GM23338 (cell line): ENCODE measurements at regions not wholly inside any gene's neighbourhood (a gene's known extent, or its start where the extent isn't known, plus 50 kb on each side); places are given as distances from the start of the nearest gene placed in this dataset.

Source experiments
- ATAC-seq: fragments of 200-7000 bp; cut with Tn5 transposase; 3 replicates; pipeline ENCODE4 v1.9.1; 2020
- DNase-seq: peaks from one replicate; pipeline ENCODE4 v3.0.0-alpha.2; 2015; ENCODE audit warnings: low spot score
- H2AFZ ChIP-seq: fragments of 200-600 bp; sonication (generic); 2 replicates; pipeline ENCODE4 v1.8.0; 2016; ENCODE audit warnings: antibody characterized with exemption, mild to moderate bottlenecking, moderate library complexity
- H3F3A ChIP-seq: fragments of 200-600 bp; sonication (generic); replicated peaks from 2 replicates; pipeline ENCODE4 v1.8.0; 2017; ENCODE audit warnings: antibody characterized with exemption, mixed run types, low read depth
- H3K27ac ChIP-seq: fragments of 200-600 bp; sonication (generic); 2 replicates; pipeline ENCODE4 v1.6.1; 2016; ENCODE audit warnings: low read depth
- H3K27me3 ChIP-seq: fragments of 200-600 bp; sonication (generic); 2 replicates; pipeline ENCODE4 v1.8.0; 2016; ENCODE audit warnings: mild to moderate bottlenecking, mixed run types, moderate library complexity; ENCODE audit not compliant: insufficient read depth
- H3K36me3 ChIP-seq: fragments of 200-600 bp; sonication (generic); 2 replicates; pipeline ENCODE4 v1.8.0; 2016; ENCODE audit warnings: mild to moderate bottlenecking; ENCODE audit not compliant: insufficient read depth
- H3K4me1 ChIP-seq: fragments of 200-600 bp; sonication (generic); 2 replicates; pipeline ENCODE4 v1.8.0; 2016; ENCODE audit warnings: mild to moderate bottlenecking, moderate library complexity; ENCODE audit not compliant: insufficient read depth
- H3K4me2 ChIP-seq: fragments of 200-600 bp; sonication (generic); 2 replicates; pipeline ENCODE4 v1.7.1; 2017; ENCODE audit warnings: mixed run types
- H3K4me3 ChIP-seq: fragments of 200-600 bp; sonication (generic); 2 replicates; pipeline ENCODE4 v1.6.1; 2016; ENCODE audit warnings: mixed run types
- H3K79me2 ChIP-seq: fragments of 200-600 bp; sonication (generic); replicated peaks from 2 replicates; pipeline ENCODE4 v1.8.0; 2017; ENCODE audit warnings: mild to moderate bottlenecking; ENCODE audit not compliant: insufficient read depth
- H3K9me2 ChIP-seq: fragments of 200-600 bp; sonication (generic); 2 replicates; pipeline ENCODE4 v1.8.0; 2017; ENCODE audit not compliant: insufficient read depth
- H4K20me1 ChIP-seq: fragments of 200-600 bp; sonication (generic); replicated peaks from 2 replicates; pipeline ENCODE4 v1.8.0; 2017; ENCODE audit warnings: mild to moderate bottlenecking; ENCODE audit not compliant: insufficient read depth
- H3K27ac Mint-ChIP-seq: 2 replicates; pipeline ENCODE4 v1.8.0; 2020; ENCODE audit warnings: inconsistent platforms, mild to moderate bottlenecking, moderate library complexity, mixed read lengths
- H3K27me3 Mint-ChIP-seq: 3 replicates; pipeline ENCODE4 v1.8.0; 2022; ENCODE audit warnings: low read depth, mild to moderate bottlenecking, moderate library complexity, mixed read lengths, inconsistent platforms; ENCODE audit not compliant: insufficient read depth, poor library complexity
- H3K36me3 Mint-ChIP-seq: 3 replicates; pipeline ENCODE4 v1.8.0; 2021; ENCODE audit warnings: low read depth, mild to moderate bottlenecking, inconsistent platforms, moderate library complexity, mixed read lengths
- H3K4me1 Mint-ChIP-seq: 3 replicates; pipeline ENCODE4 v1.8.0; 2020; ENCODE audit warnings: mild to moderate bottlenecking, inconsistent platforms, mixed read lengths
- H3K4me3 Mint-ChIP-seq: 3 replicates; pipeline ENCODE4 v1.8.0; 2021; ENCODE audit warnings: moderate library complexity, mild to moderate bottlenecking, inconsistent platforms, mixed read lengths
- H3K9me3 Mint-ChIP-seq: 3 replicates; pipeline ENCODE4 v1.8.0; 2020; ENCODE audit warnings: moderate library complexity, mild to moderate bottlenecking, inconsistent platforms, mixed read lengths
- CREB1 ChIP-seq: fragments of 250-450 bp; sonication (Bioruptor Pico); IDR thresholded peaks from 2 replicates; pipeline ENCODE4 v1.5.0; 2020; ENCODE audit warnings: low read depth, mild to moderate bottlenecking, moderate library complexity
- EZH2 ChIP-seq: fragments of 200-600 bp; sonication (generic); IDR thresholded peaks from one replicate; pipeline ENCODE4 v1.8.0; 2017; ENCODE audit warnings: antibody characterized with exemption, mild to moderate bottlenecking, low read depth; ENCODE audit not compliant: unreplicated experiment
- EZH2phosphoT487 ChIP-seq: fragments of 200-600 bp; sonication (generic); IDR thresholded peaks from one replicate; pipeline ENCODE4 v1.8.1; 2018; ENCODE audit warnings: antibody characterized with exemption; ENCODE audit not compliant: unreplicated experiment
- JUNB ChIP-seq: IDR thresholded peaks from one replicate; pipeline ENCODE4 v1.6.1; 2016; ENCODE audit warnings: antibody characterized with exemption; ENCODE audit not compliant: unreplicated experiment
- NANOG ChIP-seq: IDR thresholded peaks from 2 replicates; pipeline ENCODE4 v1.6.1; 2016; ENCODE audit warnings: antibody characterized with exemption, borderline replicate concordance
- POLR2AphosphoS5 ChIP-seq: IDR thresholded peaks from 2 replicates; pipeline ENCODE4 v1.6.1; 2016; ENCODE audit warnings: antibody characterized with exemption, low read depth
- STAT1 ChIP-seq: IDR thresholded peaks from one replicate; pipeline ENCODE4 v1.6.1; 2016; ENCODE audit warnings: antibody characterized with exemption; ENCODE audit not compliant: unreplicated experiment
- ZNF114 ChIP-seq: fragments of 250-450 bp; sonication (Bioruptor Pico); IDR thresholded peaks from 2 replicates; pipeline ENCODE4 v1.5.0; 2020; ENCODE audit warnings: mild to moderate bottlenecking, moderate library complexity
- ZNF331 ChIP-seq: fragments of 250-450 bp; sonication (Bioruptor Pico); IDR thresholded peaks from 2 replicates; pipeline ENCODE4 v1.5.0; 2020; ENCODE audit warnings: low read depth, mild to moderate bottlenecking, moderate library complexity
- TF ChIP-seq, protein P1 (sequence below): fragments of 250-450 bp; sonication (Bioruptor Pico); IDR thresholded peaks from 2 replicates; pipeline ENCODE4 v1.5.0; 2020; ENCODE audit warnings: mild to moderate bottlenecking, moderate library complexity

DNA sequence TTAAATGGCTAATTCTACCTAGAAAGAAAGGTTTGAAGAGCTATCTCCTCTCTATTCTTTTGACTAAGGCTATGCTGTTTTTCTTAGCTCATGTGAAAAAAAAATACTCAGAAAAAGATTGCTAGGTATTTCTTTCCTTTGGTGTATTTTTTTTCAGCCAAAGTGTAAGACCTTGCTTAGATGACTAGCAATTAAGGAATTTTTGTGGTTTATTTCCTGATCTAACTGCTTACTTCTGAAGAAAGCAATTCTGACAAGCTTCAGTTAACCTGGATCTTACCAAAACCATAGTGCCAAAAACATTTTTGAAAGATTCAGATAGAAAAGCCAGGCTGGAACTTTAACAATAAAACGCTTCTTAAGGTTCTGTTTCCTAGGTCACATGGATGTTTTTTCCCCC, 315.6 kb downstream of the SOX2 start:
- H3K27me3 ChIP-seq = no peaks in the 10 kb centered on the region
- no peaks in the 10 kb centered on the region for H3K36me3 ChIP-seq
- TF ChIP-seq EZH2phosphoT487 (no peak), ZNF331 (CRISPR knock-in tag) (no peak), ZNF114 (no peak), STAT1 (no peak), NANOG (no peak), POLR2AphosphoS5 (no peak), JUNB (no peak)
- TF ChIP-seq, protein P1, sequence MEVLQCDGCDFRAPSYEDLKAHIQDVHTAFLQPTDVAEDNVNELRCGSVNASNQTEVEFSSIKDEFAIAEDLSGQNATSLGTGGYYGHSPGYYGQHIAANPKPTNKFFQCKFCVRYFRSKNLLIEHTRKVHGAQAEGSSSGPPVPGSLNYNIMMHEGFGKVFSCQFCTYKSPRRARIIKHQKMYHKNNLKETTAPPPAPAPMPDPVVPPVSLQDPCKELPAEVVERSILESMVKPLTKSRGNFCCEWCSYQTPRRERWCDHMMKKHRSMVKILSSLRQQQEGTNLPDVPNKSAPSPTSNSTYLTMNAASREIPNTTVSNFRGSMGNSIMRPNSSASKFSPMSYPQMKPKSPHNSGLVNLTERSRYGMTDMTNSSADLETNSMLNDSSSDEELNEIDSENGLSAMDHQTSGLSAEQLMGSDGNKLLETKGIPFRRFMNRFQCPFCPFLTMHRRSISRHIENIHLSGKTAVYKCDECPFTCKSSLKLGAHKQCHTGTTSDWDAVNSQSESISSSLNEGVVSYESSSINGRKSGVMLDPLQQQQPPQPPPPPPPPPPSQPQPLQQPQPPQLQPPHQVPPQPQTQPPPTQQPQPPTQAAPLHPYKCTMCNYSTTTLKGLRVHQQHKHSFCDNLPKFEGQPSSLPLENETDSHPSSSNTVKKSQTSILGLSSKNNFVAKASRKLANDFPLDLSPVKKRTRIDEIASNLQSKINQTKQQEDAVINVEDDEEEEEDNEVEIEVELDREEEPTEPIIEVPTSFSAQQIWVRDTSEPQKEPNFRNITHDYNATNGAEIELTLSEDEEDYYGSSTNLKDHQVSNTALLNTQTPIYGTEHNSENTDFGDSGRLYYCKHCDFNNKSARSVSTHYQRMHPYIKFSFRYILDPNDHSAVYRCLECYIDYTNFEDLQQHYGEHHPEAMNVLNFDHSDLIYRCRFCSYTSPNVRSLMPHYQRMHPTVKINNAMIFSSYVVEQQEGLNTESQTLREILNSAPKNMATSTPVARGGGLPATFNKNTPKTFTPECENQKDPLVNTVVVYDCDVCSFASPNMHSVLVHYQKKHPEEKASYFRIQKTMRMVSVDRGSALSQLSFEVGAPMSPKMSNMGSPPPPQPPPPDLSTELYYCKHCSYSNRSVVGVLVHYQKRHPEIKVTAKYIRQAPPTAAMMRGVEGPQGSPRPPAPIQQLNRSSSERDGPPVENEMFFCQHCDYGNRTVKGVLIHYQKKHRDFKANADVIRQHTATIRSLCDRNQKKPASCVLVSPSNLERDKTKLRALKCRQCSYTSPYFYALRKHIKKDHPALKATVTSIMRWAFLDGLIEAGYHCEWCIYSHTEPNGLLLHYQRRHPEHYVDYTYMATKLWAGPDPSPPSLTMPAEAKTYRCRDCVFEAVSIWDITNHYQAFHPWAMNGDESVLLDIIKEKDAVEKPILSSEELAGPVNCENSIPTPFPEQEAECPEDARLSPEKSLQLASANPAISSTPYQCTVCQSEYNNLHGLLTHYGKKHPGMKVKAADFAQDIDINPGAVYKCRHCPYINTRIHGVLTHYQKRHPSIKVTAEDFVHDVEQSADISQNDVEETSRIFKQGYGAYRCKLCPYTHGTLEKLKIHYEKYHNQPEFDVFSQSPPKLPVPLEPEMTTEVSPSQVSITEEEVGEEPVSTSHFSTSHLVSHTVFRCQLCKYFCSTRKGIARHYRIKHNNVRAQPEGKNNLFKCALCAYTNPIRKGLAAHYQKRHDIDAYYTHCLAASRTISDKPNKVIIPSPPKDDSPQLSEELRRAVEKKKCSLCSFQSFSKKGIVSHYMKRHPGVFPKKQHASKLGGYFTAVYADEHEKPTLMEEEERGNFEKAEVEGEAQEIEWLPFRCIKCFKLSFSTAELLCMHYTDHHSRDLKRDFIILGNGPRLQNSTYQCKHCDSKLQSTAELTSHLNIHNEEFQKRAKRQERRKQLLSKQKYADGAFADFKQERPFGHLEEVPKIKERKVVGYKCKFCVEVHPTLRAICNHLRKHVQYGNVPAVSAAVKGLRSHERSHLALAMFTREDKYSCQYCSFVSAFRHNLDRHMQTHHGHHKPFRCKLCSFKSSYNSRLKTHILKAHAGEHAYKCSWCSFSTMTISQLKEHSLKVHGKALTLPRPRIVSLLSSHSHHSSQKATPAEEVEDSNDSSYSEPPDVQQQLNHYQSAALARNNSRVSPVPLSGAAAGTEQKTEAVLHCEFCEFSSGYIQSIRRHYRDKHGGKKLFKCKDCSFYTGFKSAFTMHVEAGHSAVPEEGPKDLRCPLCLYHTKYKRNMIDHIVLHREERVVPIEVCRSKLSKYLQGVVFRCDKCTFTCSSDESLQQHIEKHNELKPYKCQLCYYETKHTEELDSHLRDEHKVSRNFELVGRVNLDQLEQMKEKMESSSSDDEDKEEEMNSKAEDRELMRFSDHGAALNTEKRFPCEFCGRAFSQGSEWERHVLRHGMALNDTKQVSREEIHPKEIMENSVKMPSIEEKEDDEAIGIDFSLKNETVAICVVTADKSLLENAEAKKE (CRISPR knock-in tag) = no peak
- DNase-seq = no peak
- H4K20me1 ChIP-seq = no peaks in the 10 kb centered on the region
- no peaks in the 10 kb centered on the region for H3F3A ChIP-seq
- Mint-ChIP-seq H3K4me3 (no peak overlapping the region), H3K9me3 (no peaks in the 10 kb centered on the region), H3K27me3 (peaks cover 2% of the 10 kb centered on the region), H3K27ac (no peak overlapping the region), H3K4me1 (peaks cover 5% of the 10 kb centered on the region; the same call in 2 of the 3 replicates), H3K36me3 (no peaks in the 10 kb centered on the region)
- H3K4me3 ChIP-seq = no peak overlapping the region
- no peaks in the 10 kb centered on the region for H3K4me1 ChIP-seq
- no peak for ATAC-seq
- H3K4me2 ChIP-seq = no peak overlapping the region
- no peaks in the 10 kb centered on the region for H3K79me2 ChIP-seq
- no peak overlapping the region for H3K27ac ChIP-seq
- no peaks in the 10 kb centered on the region; the same call in 1 of the 2 replicates for H3K9me2 ChIP-seq
- H2AFZ ChIP-seq = no peak overlapping the region

DNA sequence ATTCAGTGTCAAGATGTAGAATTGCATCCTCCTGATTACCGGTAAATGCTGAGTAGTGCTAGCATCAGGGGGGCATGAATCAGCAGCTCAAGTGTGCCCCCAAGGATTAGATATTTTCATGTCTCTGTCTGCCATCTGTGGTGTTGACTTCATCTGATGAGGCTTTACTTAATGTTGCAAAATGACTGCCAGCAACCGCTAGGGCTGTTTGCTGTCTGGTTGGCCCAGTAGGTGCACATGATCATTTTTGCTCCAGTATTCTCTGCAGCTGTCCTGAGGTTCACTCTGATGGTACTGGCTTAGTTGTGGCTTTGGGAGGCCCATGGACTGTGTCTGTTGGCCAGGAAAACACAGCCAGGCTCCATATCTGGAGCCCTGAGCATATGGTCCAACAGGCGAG, 316.4 kb downstream of the SOX2 start:
- Histone ChIP-seq H3K27me3 (no peaks in the 10 kb centered on the region), H3K4me3 (no peak overlapping the region), H3K27ac (no peak overlapping the region), H3K4me2 (no peak overlapping the region), H3F3A (no peaks in the 10 kb centered on the region), H4K20me1 (no peaks in the 10 kb centered on the region), H3K36me3 (no peaks in the 10 kb centered on the region), H3K4me1 (no peaks in the 10 kb centered on the region), H2AFZ (peak overlapping the region; percentile 45; the same call in 1 of the 2 replicates), H3K79me2 (no peaks in the 10 kb centered on the region), H3K9me2 (no peaks in the 10 kb centered on the region; the same call in 1 of the 2 replicates)
- Mint-ChIP-seq H3K36me3 (no peaks in the 10 kb centered on the region), H3K4me1 (peaks cover 5% of the 10 kb centered on the region; the same call in 2 of the 3 replicates), H3K4me3 (no peak overlapping the region), H3K27me3 (peaks cover 2% of the 10 kb centered on the region), H3K27ac (no peak overlapping the region), H3K9me3 (no peaks in the 10 kb centered on the region)
- DNase-seq (no peak), ATAC-seq (no peak)
- TF ChIP-seq CREB1 (CRISPR knock-in tag) = no peak
- TF ChIP-seq STAT1 = no peak
- TF ChIP-seq ZNF114 = no peak
- TF ChIP-seq EZH2 = no peak
- no peak for TF ChIP-seq POLR2AphosphoS5
